Left renal cortex interstitium (tissue), 4 donors: ENCODE measurements at regions not wholly inside any gene's neighbourhood (a gene's known extent, or its start where the extent isn't known, plus 50 kb on each side); places are given as distances from the start of the nearest gene placed in this dataset.
"Not testable (repeated sequence)": the region's sequence is repeated elsewhere in the genome, so short reads cannot be mapped to it uniquely, and the experiment has no call there.

ENCODE experiments used
- DNase-seq, 4 donors: peaks; one replicate each; pipeline ENCODE4 v3.0.0-alpha.2; 2013; ENCODE audit warnings: low read depth in 4 of 4, low spot score in 2 of 4, missing footprints in 1 of 4

- no peak for DNase-seq
Observed at GRCh38 chr2:7861910-7862702, 819.8 kb upstream of the ID2 start.

- DNase-seq = no peak
Observed at GRCh38 chr2:7866104-7866503, 815.8 kb upstream of the ID2 start.

GRCh38 chr2:7866825-7867224 is 815.0 kb upstream of the ID2 start:
- no peak for DNase-seq

- no peak for DNase-seq
Observed at GRCh38 chr2:7867867-7868266, 814.0 kb upstream of the ID2 start.

GRCh38 chr2:7868836-7869235 is 813.0 kb upstream of the ID2 start:
- no peak for DNase-seq

- not testable (repeated sequence) for DNase-seq
Observed at GRCh38 chr2:7876445-7876844, 805.4 kb upstream of the ID2 start.

GRCh38 chr2:7878266-7878665 is 803.6 kb upstream of the ID2 start:
- DNase-seq = not testable (repeated sequence)

GRCh38 chr2:7878786-7879482 is 802.9 kb upstream of the ID2 start:
- no peak for DNase-seq

- no peak for DNase-seq
Observed at GRCh38 chr2:7879483-7879835, 802.4 kb upstream of the ID2 start.

GRCh38 chr2:7880126-7880525 is 801.7 kb upstream of the ID2 start:
- DNase-seq = no peak

- no peak for DNase-seq
Observed at GRCh38 chr2:7880566-7880965, 801.3 kb upstream of the ID2 start.

GRCh38 chr2:7881063-7881462 is 800.8 kb upstream of the ID2 start:
- DNase-seq = no peak

GRCh38 chr2:7881466-7881865 is 800.4 kb upstream of the ID2 start:
- no peak for DNase-seq

- DNase-seq = no peak
Observed at GRCh38 chr2:7882296-7882695, 799.6 kb upstream of the ID2 start.

GRCh38 chr2:7884338-7884737 is 797.5 kb upstream of the ID2 start:
- DNase-seq = no peak

GRCh38 chr2:7886666-7887065 is 795.2 kb upstream of the ID2 start:
- DNase-seq = no peak

GRCh38 chr2:7887441-7887840 is 794.4 kb upstream of the ID2 start:
- no peak for DNase-seq

- DNase-seq = no peak
Observed at GRCh38 chr2:7888876-7889275, 793.0 kb upstream of the ID2 start.

- DNase-seq = no peak
Observed at GRCh38 chr2:7891312-7891711, 790.5 kb upstream of the ID2 start.

GRCh38 chr2:7895289-7895688 is 786.6 kb upstream of the ID2 start:
- no peak for DNase-seq

- DNase-seq = no peak
Observed at GRCh38 chr2:7896940-7897487, 784.8 kb upstream of the ID2 start.

GRCh38 chr2:7899241-7899640 is 782.6 kb upstream of the ID2 start:
- no peak for DNase-seq
